Activated T-cell treated with anti-CD3 and anti-CD28 coated beads for 24 hours (primary cell): ENCODE measurements at regions not wholly inside any gene's neighbourhood (a gene's known extent, or its start where the extent isn't known, plus 50 kb on each side); places are given as distances from the start of the nearest gene placed in this dataset.
"Not testable (repeated sequence)": the region's sequence is repeated elsewhere in the genome, so short reads cannot be mapped to it uniquely, and the experiment has no call there.

Experiments used
- DNase-seq: peaks from one replicate; pipeline ENCODE4 v3.0.0-alpha.2; 2020; ENCODE audit warnings: low read depth

GRCh38 chr10:4230036-4230435 lies 445.0 kb upstream of the KLF6 start:
- no peak for DNase-seq

GRCh38 chr10:4229106-4229505 lies 444.1 kb upstream of the KLF6 start:
- DNase-seq, result no peak

GRCh38 chr10:4227586-4227985 lies 442.6 kb upstream of the KLF6 start:
- no peak for DNase-seq

GRCh38 chr10:4226941-4227540 lies 442.0 kb upstream of the KLF6 start:
- DNase-seq, result no peak

GRCh38 chr10:4224178-4224577 lies 439.2 kb upstream of the KLF6 start:
- no peak for DNase-seq

- DNase-seq, result not testable (repeated sequence)
Observed at GRCh38 chr10:4221310-4221709, 436.3 kb upstream of the KLF6 start.

- DNase-seq, result no peak
Observed at GRCh38 chr10:4219901-4220300, 434.9 kb upstream of the KLF6 start.

GRCh38 chr10:4217653-4218052 lies 432.6 kb upstream of the KLF6 start:
- DNase-seq, result no peak

- no peak for DNase-seq
Observed at GRCh38 chr10:4217187-4217586, 432.2 kb upstream of the KLF6 start.

- no peak for DNase-seq
Observed at GRCh38 chr10:4216726-4217125, 431.7 kb upstream of the KLF6 start.

GRCh38 chr10:4215963-4216575 lies 431.1 kb upstream of the KLF6 start:
- DNase-seq, result no peak

- no peak for DNase-seq
Observed at GRCh38 chr10:4215485-4215884, 430.5 kb upstream of the KLF6 start.

- DNase-seq, result no peak
Observed at GRCh38 chr10:4214908-4215307, 429.9 kb upstream of the KLF6 start.

GRCh38 chr10:4213441-4213840 lies 428.4 kb upstream of the KLF6 start:
- no peak for DNase-seq

GRCh38 chr10:4212111-4212630 lies 427.2 kb upstream of the KLF6 start:
- DNase-seq, result no peak

- no peak for DNase-seq
Observed at GRCh38 chr10:4208499-4208898, 423.5 kb upstream of the KLF6 start.

GRCh38 chr10:4205113-4205512 lies 420.1 kb upstream of the KLF6 start:
- DNase-seq, result no peak

- no peak for DNase-seq
Observed at GRCh38 chr10:4202938-4203337, 417.9 kb upstream of the KLF6 start.

GRCh38 chr10:4201866-4202825 lies 417.1 kb upstream of the KLF6 start:
- DNase-seq, result no peak

- no peak for DNase-seq
Observed at GRCh38 chr10:4199196-4199595, 414.2 kb upstream of the KLF6 start.

GRCh38 chr10:4198216-4198615 lies 413.2 kb upstream of the KLF6 start:
- no peak for DNase-seq

GRCh38 chr10:4197676-4198075 lies 412.7 kb upstream of the KLF6 start:
- no peak for DNase-seq
